Breast epithelium (tissue), 3 donors: ENCODE measurements at regions not wholly inside any gene's neighbourhood (a gene's known extent, or its start where the extent isn't known, plus 50 kb on each side); places are given as distances from the start of the nearest gene placed in this dataset.

Experiments used
- POLR2A ChIP-seq: fragments of 450-650 bp; IDR thresholded peaks from one replicate; pipeline ENCODE4 v1.6.1; 2016; ENCODE audit warnings: antibody characterized with exemption, mild to moderate bottlenecking, moderate library complexity
- TF ChIP-seq, protein P1 (sequence below), 3 donors: fragments of 450-650 bp; IDR thresholded peaks; one replicate each; pipeline ENCODE4 v1.5.1; 2016 to 2017; ENCODE audit warnings: antibody characterized with exemption in 3 of 3, mild to moderate bottlenecking in 3 of 3, moderate library complexity in 3 of 3

GRCh38 chr3:66099541-66100065, 60.9 kb upstream of the MAGI1 start:
- TF ChIP-seq, protein P1, sequence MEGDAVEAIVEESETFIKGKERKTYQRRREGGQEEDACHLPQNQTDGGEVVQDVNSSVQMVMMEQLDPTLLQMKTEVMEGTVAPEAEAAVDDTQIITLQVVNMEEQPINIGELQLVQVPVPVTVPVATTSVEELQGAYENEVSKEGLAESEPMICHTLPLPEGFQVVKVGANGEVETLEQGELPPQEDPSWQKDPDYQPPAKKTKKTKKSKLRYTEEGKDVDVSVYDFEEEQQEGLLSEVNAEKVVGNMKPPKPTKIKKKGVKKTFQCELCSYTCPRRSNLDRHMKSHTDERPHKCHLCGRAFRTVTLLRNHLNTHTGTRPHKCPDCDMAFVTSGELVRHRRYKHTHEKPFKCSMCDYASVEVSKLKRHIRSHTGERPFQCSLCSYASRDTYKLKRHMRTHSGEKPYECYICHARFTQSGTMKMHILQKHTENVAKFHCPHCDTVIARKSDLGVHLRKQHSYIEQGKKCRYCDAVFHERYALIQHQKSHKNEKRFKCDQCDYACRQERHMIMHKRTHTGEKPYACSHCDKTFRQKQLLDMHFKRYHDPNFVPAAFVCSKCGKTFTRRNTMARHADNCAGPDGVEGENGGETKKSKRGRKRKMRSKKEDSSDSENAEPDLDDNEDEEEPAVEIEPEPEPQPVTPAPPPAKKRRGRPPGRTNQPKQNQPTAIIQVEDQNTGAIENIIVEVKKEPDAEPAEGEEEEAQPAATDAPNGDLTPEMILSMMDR (IDR thresholded peaks at IDR 0.05) = no peak
- TF ChIP-seq POLR2A = no peak
